Parathyroid adenoma (tissue), 2 donors: ENCODE measurements at regions not wholly inside any gene's neighbourhood (a gene's known extent, or its start where the extent isn't known, plus 50 kb on each side); places are given as distances from the start of the nearest gene placed in this dataset.

ENCODE experiments used
- H2AFZ ChIP-seq: fragments of 300-600 bp; sonication (generic); one replicate; pipeline ENCODE4 v1.7.0; 2017; ENCODE audit warnings: antibody characterized with exemption, mild to moderate bottlenecking
- H3K27ac ChIP-seq: fragments of 300-600 bp; sonication (generic); one replicate; pipeline ENCODE4 v1.7.0; 2017
- H3K27me3 ChIP-seq: fragments of 300-600 bp; sonication (generic); one replicate; pipeline ENCODE4 v1.7.0; 2017; ENCODE audit warnings: low read length; ENCODE audit not compliant: control insufficient read depth, insufficient read depth
- H3K36me3 ChIP-seq: fragments of 300-600 bp; sonication (generic); one replicate; pipeline ENCODE4 v1.7.0; 2017; ENCODE audit warnings: low read length; ENCODE audit not compliant: control insufficient read depth, insufficient read depth
- H3K4me1 ChIP-seq: fragments of 300-600 bp; sonication (generic); one replicate; pipeline ENCODE4 v1.7.0; 2017; ENCODE audit warnings: control low read depth
- H3K4me2 ChIP-seq: fragments of 300-600 bp; sonication (generic); one replicate; pipeline ENCODE4 v1.7.0; 2017; ENCODE audit warnings: low read length
- H3K4me3 ChIP-seq: fragments of 300-600 bp; sonication (generic); one replicate; pipeline ENCODE4 v1.7.0; 2017; ENCODE audit warnings: low read depth, low read length
- H3K79me2 ChIP-seq: fragments of 300-600 bp; sonication (generic); one replicate; pipeline ENCODE4 v1.7.0; 2017; ENCODE audit warnings: control low read depth
- H3K9ac ChIP-seq: fragments of 300-600 bp; sonication (generic); one replicate; pipeline ENCODE4 v1.7.0; 2017; ENCODE audit warnings: mild to moderate bottlenecking
- H3K9me3 ChIP-seq: fragments of 300-600 bp; sonication (generic); one replicate; pipeline ENCODE4 v1.7.0; 2017; ENCODE audit warnings: low read length; ENCODE audit not compliant: control insufficient read depth
- TF ChIP-seq, protein P1 (sequence below): fragments of 300-600 bp; sonication (generic); IDR thresholded peaks from one replicate; pipeline ENCODE4 v1.7.0; 2017; ENCODE audit warnings: antibody characterized with exemption, mild to moderate bottlenecking
- donor health status: primary hyperparathyroidism.

DNA sequence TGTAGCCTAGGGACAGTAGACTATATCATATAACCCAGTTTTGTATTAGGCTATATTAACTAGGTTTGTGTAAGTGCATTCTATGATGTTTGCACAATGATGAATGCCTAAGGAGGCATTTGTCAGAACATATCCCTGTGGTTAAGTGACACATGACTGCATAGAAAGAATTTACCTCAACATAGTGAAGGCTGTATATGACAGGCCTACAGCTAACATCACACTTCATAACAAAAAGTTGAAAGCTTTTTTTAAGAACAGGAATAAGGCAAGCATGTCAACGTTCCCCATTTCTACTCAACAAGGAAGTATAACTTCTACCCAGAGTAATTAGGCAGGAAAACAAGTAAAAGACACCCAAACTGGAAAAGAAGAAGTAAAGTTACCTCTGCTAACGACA, 165.9 kb upstream of the NDST4 start:
- no peaks in the 10 kb centered on the region for H3K27me3 ChIP-seq
- H3K4me1 ChIP-seq = no peaks in the 10 kb centered on the region
- H3K9me3 ChIP-seq = no peaks in the 10 kb centered on the region
- TF ChIP-seq, protein P1, sequence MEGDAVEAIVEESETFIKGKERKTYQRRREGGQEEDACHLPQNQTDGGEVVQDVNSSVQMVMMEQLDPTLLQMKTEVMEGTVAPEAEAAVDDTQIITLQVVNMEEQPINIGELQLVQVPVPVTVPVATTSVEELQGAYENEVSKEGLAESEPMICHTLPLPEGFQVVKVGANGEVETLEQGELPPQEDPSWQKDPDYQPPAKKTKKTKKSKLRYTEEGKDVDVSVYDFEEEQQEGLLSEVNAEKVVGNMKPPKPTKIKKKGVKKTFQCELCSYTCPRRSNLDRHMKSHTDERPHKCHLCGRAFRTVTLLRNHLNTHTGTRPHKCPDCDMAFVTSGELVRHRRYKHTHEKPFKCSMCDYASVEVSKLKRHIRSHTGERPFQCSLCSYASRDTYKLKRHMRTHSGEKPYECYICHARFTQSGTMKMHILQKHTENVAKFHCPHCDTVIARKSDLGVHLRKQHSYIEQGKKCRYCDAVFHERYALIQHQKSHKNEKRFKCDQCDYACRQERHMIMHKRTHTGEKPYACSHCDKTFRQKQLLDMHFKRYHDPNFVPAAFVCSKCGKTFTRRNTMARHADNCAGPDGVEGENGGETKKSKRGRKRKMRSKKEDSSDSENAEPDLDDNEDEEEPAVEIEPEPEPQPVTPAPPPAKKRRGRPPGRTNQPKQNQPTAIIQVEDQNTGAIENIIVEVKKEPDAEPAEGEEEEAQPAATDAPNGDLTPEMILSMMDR = no peak
- no peak overlapping the region for H3K4me3 ChIP-seq
- no peaks in the 10 kb centered on the region for H3K36me3 ChIP-seq
- no peak overlapping the region for H3K9ac ChIP-seq
- H3K4me2 ChIP-seq = no peak overlapping the region
- H2AFZ ChIP-seq = no peak overlapping the region
- no peak overlapping the region for H3K27ac ChIP-seq
- no peaks in the 10 kb centered on the region for H3K79me2 ChIP-seq

- Histone ChIP-seq H3K4me2 (no peak overlapping the region), H3K4me1 (no peaks in the 10 kb centered on the region), H3K4me3 (no peak overlapping the region), H3K9ac (no peak overlapping the region), H3K27me3 (no peaks in the 10 kb centered on the region), H3K36me3 (no peaks in the 10 kb centered on the region), H2AFZ (no peak overlapping the region), H3K9me3 (no peaks in the 10 kb centered on the region), H3K27ac (no peak overlapping the region), H3K79me2 (no peaks in the 10 kb centered on the region)
- TF ChIP-seq, protein P1 = no peak
Measured at GRCh38 chr4:115278830-115279229, 165.4 kb upstream of the NDST4 start.

DNA sequence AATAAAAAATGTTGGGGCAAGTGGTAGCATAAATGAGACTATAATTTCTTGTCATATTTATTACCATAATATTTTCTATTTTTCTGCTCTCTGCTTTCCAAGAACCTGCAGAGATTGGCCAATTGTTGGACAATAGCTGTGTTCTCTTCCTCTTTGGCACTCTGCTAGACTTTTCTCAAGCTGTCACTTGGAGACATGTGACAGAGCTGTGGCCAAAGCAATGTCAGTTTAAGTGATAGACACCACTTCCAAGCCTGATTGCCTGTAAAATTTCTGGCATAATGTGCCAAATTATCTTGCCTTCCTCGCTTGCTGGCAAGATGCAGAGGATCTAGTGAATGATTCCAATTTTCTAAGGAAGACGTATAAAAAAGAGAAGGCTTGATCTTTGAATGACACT, 162.2 kb upstream of the NDST4 start:
- H3K4me1 ChIP-seq = no peaks in the 10 kb centered on the region
- no peaks in the 10 kb centered on the region for H3K27me3 ChIP-seq
- no peak overlapping the region for H3K9ac ChIP-seq
- H2AFZ ChIP-seq = no peak overlapping the region
- H3K4me3 ChIP-seq = no peak overlapping the region
- H3K4me2 ChIP-seq = no peak overlapping the region
- no peaks in the 10 kb centered on the region for H3K9me3 ChIP-seq
- TF ChIP-seq, protein P1 = no peak
- no peaks in the 10 kb centered on the region for H3K36me3 ChIP-seq
- no peaks in the 10 kb centered on the region for H3K79me2 ChIP-seq
- H3K27ac ChIP-seq = no peak overlapping the region

GRCh38 chr4:115274545-115274944, 161.1 kb upstream of the NDST4 start:
- Histone ChIP-seq H3K9me3 (no peaks in the 10 kb centered on the region), H3K9ac (no peak overlapping the region), H3K79me2 (no peaks in the 10 kb centered on the region), H3K27me3 (no peaks in the 10 kb centered on the region), H3K4me3 (no peak overlapping the region), H2AFZ (no peak overlapping the region), H3K4me1 (no peaks in the 10 kb centered on the region), H3K4me2 (no peak overlapping the region), H3K36me3 (no peaks in the 10 kb centered on the region), H3K27ac (no peak overlapping the region)
- TF ChIP-seq, protein P1 = no peak

DNA sequence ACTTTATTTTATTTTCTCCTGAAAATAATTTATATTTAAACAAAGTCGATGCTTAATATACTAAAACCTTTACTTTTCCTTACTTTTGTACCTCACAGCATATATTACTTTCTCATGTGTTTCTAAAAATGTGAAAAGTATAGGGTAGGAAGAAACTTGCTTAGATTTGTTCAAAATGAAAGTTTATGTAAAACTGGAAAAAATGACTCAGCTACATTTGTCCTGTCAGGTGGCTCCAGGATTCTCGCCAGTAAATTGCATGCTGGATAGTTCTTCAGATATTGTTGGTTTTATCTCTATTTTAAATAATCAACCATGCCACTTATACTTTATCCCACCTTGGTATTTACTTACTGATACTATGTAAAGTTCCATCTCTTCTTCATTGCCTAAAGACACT, 159.2 kb upstream of the NDST4 start:
- H3K27me3 ChIP-seq = no peaks in the 10 kb centered on the region
- H2AFZ ChIP-seq = no peak overlapping the region
- TF ChIP-seq, protein P1 = no peak
- H3K4me1 ChIP-seq = no peaks in the 10 kb centered on the region
- H3K9me3 ChIP-seq = no peaks in the 10 kb centered on the region
- no peaks in the 10 kb centered on the region for H3K79me2 ChIP-seq
- H3K4me3 ChIP-seq = no peak overlapping the region
- H3K36me3 ChIP-seq = no peaks in the 10 kb centered on the region
- H3K27ac ChIP-seq = no peak overlapping the region
- no peak overlapping the region for H3K4me2 ChIP-seq
- no peak overlapping the region for H3K9ac ChIP-seq
